ENCODE measurements at regions not wholly inside any gene's neighbourhood (a gene's known extent, or its start where the extent isn't known, plus 50 kb on each side); places are given as distances from the start of the nearest gene placed in this dataset.

- H3K4me1 ChIP-seq = no peaks in the 10 kb centered on the region
- H3K27ac ChIP-seq = no peak overlapping the region
- no peak overlapping the region for H3K4me3 ChIP-seq
- no peaks in the 10 kb centered on the region for H3K36me3 ChIP-seq
- intact Hi-C loops (cut with DNase I) = no loop called here
- WGBS, 2 donors = 71 to 72% methylated on average over 9 to 13 of the region's 13 CpGs
- TF ChIP-seq CTCF (IDR thresholded peaks at IDR 0.05) = no peak
- no peak for TF ChIP-seq POLR2A (IDR thresholded peaks at IDR 0.05)
- no peak for DNase-seq
- H3K9me3 ChIP-seq = no peaks in the 10 kb centered on the region
- H3K27me3 ChIP-seq = peaks cover 0 to 4% (median 0%) of the 10 kb centered on the region in 4 donors
These were observed 103.7 kb downstream of the APOB start for GRCh38 chr2:20939931-20940795.

DNA sequence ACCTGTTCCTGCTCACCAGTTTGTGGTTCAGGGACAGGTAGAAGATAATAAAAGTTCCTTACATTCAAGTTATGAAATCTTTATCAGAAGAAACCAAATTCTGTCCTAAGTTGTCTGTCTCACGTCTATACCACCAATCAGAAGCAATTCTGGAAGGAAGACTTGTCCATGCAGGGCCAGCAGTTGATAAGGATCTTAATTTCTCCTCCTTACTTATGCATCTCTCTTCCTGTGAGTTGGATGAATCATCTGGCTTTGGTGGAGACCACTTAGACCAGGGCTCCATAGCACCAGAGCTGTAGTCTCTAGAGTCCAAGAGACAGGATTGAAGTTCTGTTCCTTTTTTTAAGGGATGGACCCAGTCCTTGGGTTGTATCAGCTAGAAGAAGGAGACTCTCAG lies 106.5 kb downstream of the APOB start:
- intact Hi-C loops (cut with DNase I) = no loop called here
- no peak overlapping the region for H3K4me3 ChIP-seq
- no peak for TF ChIP-seq CTCF (IDR thresholded peaks at IDR 0.05)
- TF ChIP-seq POLR2A (IDR thresholded peaks at IDR 0.05) = no peak
- no peaks in the 10 kb centered on the region for H3K36me3 ChIP-seq
- DNase-seq = no peak
- H3K4me1 ChIP-seq = no peaks in the 10 kb centered on the region
- peaks cover 0 to 4% (median 0%) of the 10 kb centered on the region in 4 donors for H3K27me3 ChIP-seq
- H3K27ac ChIP-seq = no peak overlapping the region
- WGBS, 2 donors = 25 to 46% methylated on average over 1 of the region's 1 CpG
- no peaks in the 10 kb centered on the region for H3K9me3 ChIP-seq

- no peak for TF ChIP-seq POLR2A (IDR thresholded peaks at IDR 0.05)
- no peak for TF ChIP-seq CTCF (IDR thresholded peaks at IDR 0.05)
- DNase-seq = no peak
- Histone ChIP-seq H3K36me3 (no peaks in the 10 kb centered on the region), H3K27me3 (peaks cover 0 to 4% (median 0%) of the 10 kb centered on the region in 4 donors), H3K27ac (no peak overlapping the region), H3K9me3 (no peaks in the 10 kb centered on the region), H3K4me3 (no peak overlapping the region), H3K4me1 (no peaks in the 10 kb centered on the region)
- intact Hi-C loops (cut with DNase I) = no loop called here
- WGBS, 2 donors = 65 to 73% methylated on average over 9 to 10 of the region's 11 CpGs
These were observed 108.6 kb downstream of the APOB start for GRCh38 chr2:20935168-20935775.

DNA sequence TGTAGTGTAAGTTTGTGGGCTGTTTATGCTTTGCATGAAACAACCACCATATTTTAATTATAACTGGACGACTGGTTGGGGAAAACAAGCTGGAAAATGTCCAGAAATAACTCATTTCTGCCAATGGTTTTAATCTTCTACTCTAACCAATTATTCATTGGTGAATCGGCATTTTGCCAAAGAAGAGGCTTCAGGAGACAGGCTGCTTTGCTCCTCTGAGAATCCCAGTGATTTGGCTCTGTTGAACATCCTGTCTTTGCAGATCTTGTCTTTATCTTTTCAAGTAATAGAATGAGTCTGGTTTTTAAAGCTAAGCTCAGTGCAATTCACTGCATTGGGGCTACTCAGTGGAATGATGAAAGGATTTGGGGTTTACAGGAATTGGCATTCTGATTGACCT lies 109.6 kb downstream of the APOB start:
- 32 to 41% methylated on average over 2 of the region's 2 CpGs for WGBS, 2 donors
- no peak for TF ChIP-seq POLR2A (IDR thresholded peaks at IDR 0.05)
- TF ChIP-seq CTCF (IDR thresholded peaks at IDR 0.05) = no peak
- Histone ChIP-seq H3K27ac (no peak overlapping the region), H3K4me1 (no peaks in the 10 kb centered on the region), H3K27me3 (peaks cover 0 to 4% (median 0%) of the 10 kb centered on the region in 4 donors), H3K36me3 (no peaks in the 10 kb centered on the region), H3K9me3 (no peaks in the 10 kb centered on the region), H3K4me3 (no peak overlapping the region)
- DNase-seq = no peak
- intact Hi-C loops (cut with DNase I) = no loop called here

DNA sequence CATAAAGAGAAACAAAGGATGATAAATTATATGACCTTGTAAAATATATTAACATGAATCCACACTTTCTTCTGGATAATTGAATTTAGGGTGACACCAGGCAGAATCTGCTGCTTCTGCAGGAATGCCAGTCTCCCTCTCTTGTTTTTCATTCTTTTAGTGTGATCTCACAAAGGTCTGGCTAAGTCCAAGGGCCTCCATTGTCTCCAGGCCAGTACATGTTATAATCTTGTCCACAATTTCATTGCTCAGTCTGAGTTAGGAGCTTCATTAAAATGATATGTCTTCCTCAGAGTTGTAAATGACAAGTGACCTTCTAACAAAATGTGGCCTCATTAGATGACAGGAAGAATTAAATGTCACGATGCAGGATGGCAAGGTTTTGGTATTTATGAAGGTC lies 110.2 kb downstream of the APOB start:
- WGBS, 2 donors = 44 to 58% methylated on average over 1 of the region's 1 CpG
- Histone ChIP-seq H3K9me3 (peaks cover 0 to 3% (median 0%) of the 10 kb centered on the region in 3 donors), H3K4me3 (no peak overlapping the region), H3K27ac (no peak overlapping the region), H3K4me1 (no peaks in the 10 kb centered on the region), H3K36me3 (no peaks in the 10 kb centered on the region), H3K27me3 (peaks cover 0 to 4% (median 0%) of the 10 kb centered on the region in 4 donors)
- no peak for TF ChIP-seq POLR2A (IDR thresholded peaks at IDR 0.05)
- TF ChIP-seq CTCF (IDR thresholded peaks at IDR 0.05) = no peak
- intact Hi-C loops (cut with DNase I) = no loop called here
- no peak for DNase-seq
